Endometrium (tissue), 2 donors: ENCODE measurements at regions not wholly inside any gene's neighbourhood (a gene's known extent, or its start where the extent isn't known, plus 50 kb on each side); places are given as distances from the start of the nearest gene placed in this dataset.

Experiments used
- FAIRE-seq: peaks from 2 replicates; lab custom pipeline; 2012; peaks lifted over from hg19 to GRCh38; lab: Jason Lieb, UNC
- donor health status: control.
- donor health status: control.

- no peak for FAIRE-seq
Observed at GRCh38 chr5:174599992-174600391, 124.4 kb upstream of the MSX2 start.

GRCh38 chr5:174601946-174602345 lies 122.4 kb upstream of the MSX2 start:
- no peak for FAIRE-seq

- FAIRE-seq = no peak
Observed at GRCh38 chr5:174606153-174606552, 118.2 kb upstream of the MSX2 start.

DNA sequence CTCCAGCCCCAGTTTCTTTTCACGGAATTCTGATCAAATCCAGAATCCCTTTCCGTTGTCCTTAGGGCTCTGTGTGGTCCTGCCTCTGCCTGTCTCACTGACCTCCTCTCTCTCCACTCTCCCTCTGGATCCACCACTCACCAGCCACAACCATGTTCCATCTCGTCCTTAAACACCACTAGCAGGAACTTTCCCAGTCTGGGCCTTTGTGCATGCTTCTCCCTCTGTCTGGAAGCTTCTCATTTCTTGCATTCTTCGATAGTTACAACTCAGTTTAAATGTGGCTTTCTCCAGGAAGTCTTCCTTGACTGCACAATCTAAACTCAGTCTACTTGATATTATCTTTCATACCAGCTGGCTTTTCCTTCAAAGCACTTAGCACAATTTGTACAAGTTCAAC lies 117.7 kb upstream of the MSX2 start:
- FAIRE-seq = no peak

DNA sequence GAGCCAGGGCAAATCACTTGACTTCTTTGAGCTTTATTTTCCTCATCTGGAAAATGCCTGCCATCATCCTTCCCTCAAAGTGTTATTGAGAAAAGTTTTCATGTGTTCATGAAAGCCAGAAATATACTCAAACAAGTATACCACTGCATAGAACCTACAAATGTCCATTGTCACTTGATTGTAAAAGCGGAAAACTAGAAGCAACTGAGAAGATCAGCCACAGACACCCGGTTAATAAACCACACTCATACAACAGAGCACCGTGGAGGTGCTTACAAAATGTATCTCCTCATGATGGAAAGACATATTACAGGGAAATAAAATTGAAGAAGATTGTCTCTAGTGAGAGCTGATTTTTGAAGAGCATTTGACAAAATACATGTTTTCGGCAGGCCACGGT lies 117.2 kb upstream of the MSX2 start:
- no peak for FAIRE-seq

GRCh38 chr5:174607916-174608315 lies 116.5 kb upstream of the MSX2 start:
- FAIRE-seq = no peak

DNA sequence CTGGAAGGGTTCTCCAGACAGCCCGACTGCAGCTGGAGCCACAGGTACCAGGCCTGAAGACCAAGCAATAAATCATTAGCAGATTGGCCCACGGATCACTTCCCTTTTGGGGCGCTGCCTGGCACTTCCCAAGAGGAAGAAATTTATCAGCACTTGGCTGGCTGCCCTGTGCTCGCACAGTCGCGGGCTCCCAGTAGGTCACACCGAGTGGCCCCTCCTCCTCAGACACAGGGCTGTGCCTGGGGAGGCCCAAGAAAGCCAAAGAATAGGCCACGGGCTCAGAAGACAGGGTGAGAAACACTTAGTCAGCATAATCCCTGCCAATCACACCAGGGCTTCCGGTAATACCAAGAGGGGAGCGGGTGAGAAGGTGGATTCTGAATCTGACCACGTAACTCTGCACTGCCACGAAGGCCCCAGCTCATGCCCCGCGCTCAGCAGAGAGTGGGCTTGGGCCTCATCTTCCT lies 115.7 kb upstream of the MSX2 start:
- FAIRE-seq = no peak

DNA sequence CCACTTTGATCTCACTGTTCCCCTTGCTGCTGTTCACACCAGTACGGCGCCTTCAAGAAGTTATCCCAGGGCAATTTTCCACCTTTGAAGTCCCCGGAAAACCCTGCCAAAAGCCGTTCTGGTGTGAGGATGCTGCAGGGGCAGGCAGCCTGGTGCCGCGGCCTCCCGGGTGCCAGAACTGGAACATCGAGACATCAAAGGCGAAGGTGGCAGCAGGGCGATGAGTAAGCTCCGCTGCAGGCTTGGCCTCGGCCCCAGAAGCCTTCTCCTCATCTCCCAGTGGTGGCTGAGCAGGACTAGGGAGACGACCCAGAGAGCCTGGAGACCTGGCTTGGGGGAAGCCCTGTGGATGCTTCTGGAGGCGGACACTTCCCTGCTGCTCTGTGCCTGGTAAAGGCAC lies 115.3 kb upstream of the MSX2 start:
- FAIRE-seq = no peak

DNA sequence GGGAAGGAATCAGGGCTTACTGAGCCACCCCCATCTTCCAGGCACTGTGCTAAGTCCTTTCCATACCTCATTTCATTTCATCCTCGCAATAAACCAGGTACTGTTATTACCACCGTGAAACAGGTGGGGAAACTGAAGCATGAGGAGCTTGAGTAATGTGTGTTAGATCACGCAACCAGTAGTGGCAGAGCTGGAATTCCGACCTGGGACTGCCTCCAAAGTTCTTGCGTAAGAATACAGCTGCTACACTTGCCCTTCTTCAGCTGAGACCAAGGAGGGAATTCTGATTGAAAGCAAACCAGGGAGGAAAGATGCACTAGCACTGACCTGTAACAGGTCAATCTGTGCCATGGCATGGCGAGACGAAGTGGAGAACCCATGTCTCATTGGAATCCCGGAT lies 113.4 kb upstream of the MSX2 start:
- FAIRE-seq = no peak

DNA sequence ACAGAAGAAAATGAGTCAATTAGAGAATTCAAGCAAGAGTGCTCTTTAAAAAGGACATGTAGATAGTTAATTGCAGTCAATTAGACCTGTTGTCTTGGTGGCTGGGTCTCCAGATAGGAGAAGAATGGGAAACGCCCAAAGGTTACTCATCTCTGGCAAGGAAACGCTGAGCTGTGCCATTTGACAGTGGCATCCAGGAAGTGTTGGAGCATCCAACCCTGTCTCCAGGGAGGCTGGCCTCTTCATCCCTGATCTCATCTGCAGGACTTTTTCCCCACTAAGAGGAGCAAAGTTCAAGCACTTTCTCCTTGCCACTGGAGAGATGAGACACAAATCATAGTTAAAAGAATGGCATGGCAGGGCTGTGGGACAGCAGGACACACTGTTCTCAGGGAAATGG lies 111.7 kb upstream of the MSX2 start:
- no peak for FAIRE-seq

DNA sequence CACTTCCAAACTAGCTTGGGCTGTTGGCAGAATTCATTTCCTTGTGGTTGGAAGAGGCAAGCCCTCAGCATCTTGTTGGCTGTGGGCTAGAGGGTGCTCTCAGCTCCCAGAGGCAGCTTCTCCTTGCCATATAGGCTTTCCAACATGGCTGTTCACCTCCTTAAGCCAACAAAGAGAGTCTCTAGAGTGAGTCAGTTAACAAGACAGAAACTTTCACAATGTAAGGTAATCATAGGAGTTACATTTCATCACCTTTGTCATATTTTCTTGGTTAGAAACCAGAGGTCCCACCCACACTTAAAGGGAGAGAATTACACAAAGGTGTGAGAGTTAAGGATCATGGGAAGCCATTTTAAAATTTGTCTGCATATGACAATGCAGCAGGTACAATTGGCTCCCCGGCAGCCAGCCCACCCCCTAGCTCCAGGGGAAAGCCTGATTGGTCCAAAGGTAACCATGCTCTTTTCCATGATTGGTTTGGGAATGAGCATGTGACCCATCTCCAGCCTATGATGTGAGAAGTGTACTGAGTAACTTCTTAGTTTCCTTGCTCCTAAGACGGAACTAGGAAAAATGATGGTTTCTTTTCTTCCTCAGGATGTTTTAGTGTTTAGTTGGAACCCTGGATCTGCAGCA lies 109.8 kb upstream of the MSX2 start:
- FAIRE-seq = no peak

- FAIRE-seq = no peak
Observed at GRCh38 chr5:174616036-174616435, 108.3 kb upstream of the MSX2 start.

DNA sequence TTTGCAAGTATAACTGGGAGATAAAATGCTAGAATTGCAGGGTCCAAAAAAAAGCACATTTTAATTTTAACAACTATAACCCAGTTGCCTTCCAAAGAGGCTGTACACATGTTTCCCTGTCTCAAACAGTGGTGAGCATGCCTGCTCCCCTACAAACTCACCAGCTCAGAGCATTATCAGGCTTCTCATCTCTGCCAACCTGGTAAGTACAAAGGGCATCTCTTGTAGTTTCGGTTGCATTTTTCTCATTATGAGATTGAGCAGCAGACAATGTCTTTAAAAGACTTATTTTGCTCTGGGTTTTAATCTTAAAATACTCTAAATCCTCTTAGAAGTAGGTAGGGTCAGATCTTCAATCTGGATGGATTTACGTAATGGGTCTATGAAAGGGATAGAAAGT lies 107.1 kb upstream of the MSX2 start:
- no peak for FAIRE-seq

DNA sequence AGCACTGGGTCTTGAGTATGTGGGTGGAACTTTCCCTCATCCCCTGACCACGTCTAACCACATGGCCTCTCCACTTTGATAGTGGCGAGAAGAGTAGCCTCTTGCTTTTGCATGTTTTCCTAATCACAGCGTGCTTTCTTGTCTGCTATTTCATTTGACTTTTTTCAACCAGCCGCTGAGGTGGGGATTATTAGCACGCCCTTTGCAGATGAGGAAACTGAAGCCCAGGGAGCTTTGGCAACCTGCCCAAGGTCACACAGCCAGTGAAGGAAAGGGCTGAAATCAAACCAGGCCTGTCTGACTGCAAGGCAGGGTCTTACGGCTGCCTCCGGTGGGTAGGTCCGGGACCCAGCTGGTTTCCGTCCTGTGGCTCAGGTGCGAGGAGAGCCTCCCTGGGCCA lies 106.5 kb upstream of the MSX2 start:
- no peak for FAIRE-seq

DNA sequence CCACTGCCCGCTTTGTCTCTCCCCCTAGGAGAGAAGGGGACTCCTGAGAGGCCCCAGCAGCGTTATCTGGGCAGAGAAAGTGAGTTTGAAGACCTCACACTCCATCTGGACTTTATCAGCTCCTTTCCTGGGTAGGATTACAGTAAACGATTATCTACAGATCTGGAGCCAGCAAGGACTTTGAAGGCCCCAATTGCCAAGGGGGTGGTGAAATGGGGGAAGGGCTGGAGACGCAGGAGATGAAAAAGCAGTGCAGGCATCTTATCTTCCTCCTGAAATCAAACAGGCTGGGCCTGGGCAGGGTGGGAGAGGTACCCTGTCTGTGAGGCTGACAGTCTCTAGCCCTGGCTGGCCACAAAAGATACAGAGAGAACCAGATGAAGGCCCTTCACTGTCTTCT lies 105.8 kb upstream of the MSX2 start:
- no peak for FAIRE-seq

DNA sequence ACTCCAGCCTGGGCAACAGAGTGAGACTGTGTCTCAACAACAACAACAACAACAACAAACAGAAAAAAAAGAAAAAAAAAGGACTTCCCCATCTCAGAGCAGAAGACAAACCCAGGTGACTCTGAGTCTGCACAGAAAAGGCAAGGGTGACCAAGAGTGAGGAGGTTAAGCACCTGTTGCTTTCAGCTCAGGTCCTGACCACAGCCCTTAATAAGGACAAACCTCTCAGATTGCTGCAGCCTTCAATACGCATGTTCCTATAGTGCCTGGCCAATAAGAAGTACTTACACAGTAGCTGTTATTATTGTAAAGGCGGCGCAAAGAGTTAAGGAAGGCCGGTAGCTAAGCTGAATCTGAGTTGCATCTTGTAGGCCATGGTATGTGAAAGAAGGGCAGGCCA lies 102.3 kb upstream of the MSX2 start:
- FAIRE-seq = no peak

- no peak for FAIRE-seq
Observed at GRCh38 chr5:174623018-174623417, 101.4 kb upstream of the MSX2 start.

DNA sequence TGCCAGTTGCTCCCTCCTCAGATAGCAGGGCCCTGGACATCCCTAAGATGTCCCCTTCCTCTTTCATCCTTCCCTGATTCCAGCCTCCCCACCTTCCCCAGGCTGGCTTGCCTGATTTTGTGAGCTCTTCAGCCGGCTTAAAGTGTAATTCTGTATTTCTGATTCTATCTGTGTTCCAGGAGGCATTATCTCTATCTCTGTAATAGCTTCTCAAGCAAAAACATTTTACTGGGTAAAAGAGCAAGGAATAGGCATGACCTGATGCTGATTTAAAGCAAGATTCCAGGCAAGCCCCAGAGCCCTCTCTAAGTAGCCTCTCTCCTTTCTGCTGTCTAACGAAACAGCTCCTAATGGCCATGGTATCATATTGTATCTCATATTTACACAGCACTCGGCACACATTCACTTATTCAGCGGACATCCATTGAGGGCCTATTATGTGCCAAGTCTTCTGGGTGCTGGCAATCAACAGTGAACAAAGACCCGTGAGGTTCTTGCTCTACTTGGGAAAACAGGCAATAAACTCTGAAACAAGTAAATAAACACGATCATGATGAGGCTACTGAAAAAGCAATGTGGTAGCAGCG lies 100.9 kb upstream of the MSX2 start:
- FAIRE-seq = no peak

- FAIRE-seq = no peak
Observed at GRCh38 chr5:174624733-174625522, 99.5 kb upstream of the MSX2 start.

DNA sequence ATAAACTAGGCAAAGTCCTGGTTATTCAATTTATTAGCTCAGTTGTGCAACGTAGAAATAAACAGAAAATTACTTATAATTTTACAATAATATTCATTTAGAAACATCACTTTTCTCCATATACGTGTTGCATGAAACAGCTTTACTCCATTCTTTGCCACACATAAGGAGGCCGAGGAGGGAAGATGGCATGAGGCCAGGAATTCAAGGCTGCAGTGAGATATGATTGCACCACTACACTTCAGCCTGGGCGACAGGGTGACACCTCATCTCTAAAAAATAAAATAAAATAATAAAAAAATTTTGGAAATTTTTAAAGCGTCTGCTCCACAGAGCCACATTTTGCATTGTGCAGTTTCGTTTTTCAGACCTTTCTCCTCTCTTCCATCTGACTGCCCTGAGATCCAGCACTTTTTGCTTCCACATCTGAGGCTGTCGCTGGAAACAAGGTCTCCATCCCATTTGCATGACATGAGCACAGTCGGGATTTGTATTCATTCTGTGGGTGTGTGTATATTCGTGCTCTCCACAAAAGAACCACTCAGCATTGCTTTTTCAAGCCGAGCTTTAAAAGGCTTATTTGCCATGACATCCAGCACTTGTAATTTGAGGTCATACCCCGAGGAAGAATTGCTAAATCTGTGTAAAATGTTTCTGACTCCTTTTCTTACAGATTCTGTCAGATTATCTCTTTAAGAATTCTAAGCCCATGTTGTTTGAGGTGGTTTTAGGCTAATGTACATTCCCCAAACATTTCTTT lies 98.6 kb upstream of the MSX2 start:
- no peak for FAIRE-seq

- no peak for FAIRE-seq
Observed at GRCh38 chr5:174626369-174626920, 97.9 kb upstream of the MSX2 start.

GRCh38 chr5:174636094-174636493 lies 88.3 kb upstream of the MSX2 start:
- no peak for FAIRE-seq
